Mucosa of descending colon (tissue), 3 donors: ENCODE measurements at regions not wholly inside any gene's neighbourhood (a gene's known extent, or its start where the extent isn't known, plus 50 kb on each side); places are given as distances from the start of the nearest gene placed in this dataset.

Source experiments
- ATAC-seq: fragments of 200-7000 bp; cut with Tn5 transposase; one replicate; pipeline ENCODE4 v1.9.1; 2020; ENCODE audit warnings: mild to moderate bottlenecking, moderate library complexity
- DNase-seq, 3 donors: peaks; one replicate each; pipeline ENCODE4 v3.0.0-alpha.2; 2020
- H3K36me3 ChIP-seq: fragments of 200-600 bp; one replicate; pipeline ENCODE4 v1.8.0; 2021; ENCODE audit warnings: low read depth, mild to moderate bottlenecking
- H3K4me1 ChIP-seq: fragments of 200-600 bp; one replicate; pipeline ENCODE4 v1.8.0; 2021; ENCODE audit warnings: low read depth, mild to moderate bottlenecking
- H3K4me3 ChIP-seq: fragments of 200-600 bp; one replicate; pipeline ENCODE4 v1.8.0; 2021; ENCODE audit warnings: mild to moderate bottlenecking
- H3K9me3 ChIP-seq: fragments of 200-600 bp; one replicate; pipeline ENCODE4 v1.8.0; 2021; ENCODE audit warnings: mild to moderate bottlenecking
- CTCF ChIP-seq: fragments of 200-600 bp; IDR thresholded peaks from one replicate; pipeline ENCODE4 v1.8.0; 2022; ENCODE audit warnings: antibody characterized with exemption, mild to moderate bottlenecking
- intact Hi-C, 2 donors: fragments of 100-400 bp; cut with DNase I in 1 of 2; cut with micrococcal nuclease in 1 of 2; formaldehyde crosslinking; loops; one replicate each; pipeline versions ENCODE4 v1.11.0 to v1.11.1; 2022; cut with DNase I, micrococcal nuclease
- donor health status: DM: no; HTN: no; CAD: no; lungs with moderate emphysema.
- donor health status: DM: no; HTN: no; CAD: no.
- donor health status: DM: no; HTN: yes; CAD: no.

GRCh38 chr16:17835118-17835876, 364.5 kb upstream of the XYLT1 start:
- Histone ChIP-seq H3K36me3 (no peaks in the 10 kb centered on the region), H3K4me1 (no peaks in the 10 kb centered on the region), H3K4me3 (no peak overlapping the region), H3K9me3 (no peaks in the 10 kb centered on the region)
- ATAC-seq = no peak
- DNase-seq = no peak
- intact Hi-C loops = no loop called here
- no peak for TF ChIP-seq CTCF

GRCh38 chr16:17832738-17833137, 362.0 kb upstream of the XYLT1 start:
- intact Hi-C loops = no loop called here
- ATAC-seq = no peak

GRCh38 chr16:17831330-17831729, 360.6 kb upstream of the XYLT1 start:
- Histone ChIP-seq H3K9me3 (no peaks in the 10 kb centered on the region), H3K4me3 (no peak overlapping the region), H3K36me3 (no peaks in the 10 kb centered on the region), H3K4me1 (no peaks in the 10 kb centered on the region)
- TF ChIP-seq CTCF = no peak
- ATAC-seq (no peak), DNase-seq (no peak)
- intact Hi-C loops = no loop called here

More at GRCh38 chr16:17832738-17833137, 362.0 kb upstream of the XYLT1 start:
- H3K4me3 ChIP-seq = no peak overlapping the region
- TF ChIP-seq CTCF = no peak
- no peak for DNase-seq
- no peaks in the 10 kb centered on the region for H3K9me3 ChIP-seq
- no peaks in the 10 kb centered on the region for H3K36me3 ChIP-seq
- no peaks in the 10 kb centered on the region for H3K4me1 ChIP-seq

- Histone ChIP-seq H3K4me3 (no peak overlapping the region), H3K9me3 (no peaks in the 10 kb centered on the region), H3K36me3 (no peaks in the 10 kb centered on the region), H3K4me1 (no peaks in the 10 kb centered on the region)
- DNase-seq (no peak), ATAC-seq (no peak)
- no peak for TF ChIP-seq CTCF
- intact Hi-C loops = no loop called here
Measured at GRCh38 chr16:17830651-17831050, 359.9 kb upstream of the XYLT1 start.

GRCh38 chr16:17829811-17830210, 359.1 kb upstream of the XYLT1 start:
- ATAC-seq (no peak), DNase-seq (no peak)
- H3K4me3 ChIP-seq = no peak overlapping the region
- intact Hi-C loops = no loop called here
- H3K4me1 ChIP-seq = no peaks in the 10 kb centered on the region
- TF ChIP-seq CTCF = no peak
- H3K36me3 ChIP-seq = no peaks in the 10 kb centered on the region
- no peaks in the 10 kb centered on the region for H3K9me3 ChIP-seq
